GM12878 (cell line): ENCODE measurements at regions not wholly inside any gene's neighbourhood (a gene's known extent, or its start where the extent isn't known, plus 50 kb on each side); places are given as distances from the start of the nearest gene placed in this dataset.

Source experiments
- CTCF ChIP-seq, 3 experiments: IDR thresholded peaks in 2 of 3; conservative IDR thresholded peaks in 1 of 3; 2 replicates each; pipeline ENCODE4 v1.5.1; 2011; ENCODE audit warnings: low read depth in 3 of 3, low read length in 3 of 3, mild to moderate bottlenecking in 3 of 3, control low read depth in 2 of 3, moderate library complexity in 2 of 3, inconsistent platforms in 1 of 3, mixed read lengths in 1 of 3; ENCODE audit not compliant: control insufficient read depth in 2 of 3, insufficient read depth in 1 of 3; ENCODE audit errors: extremely low read depth in 1 of 3
- ETV6 ChIP-seq, 2 experiments: fragments of 450-650 bp in 1 of 2; IDR thresholded peaks in 1 of 2; conservative IDR thresholded peaks in 1 of 2; 2 replicates each; pipeline ENCODE4 v1.6.1; 2014; ENCODE audit warnings: antibody characterized with exemption in 1 of 2, borderline replicate concordance in 1 of 2, low read depth in 1 of 2, mild to moderate bottlenecking in 1 of 2, moderate library complexity in 1 of 2
- SREBF2 ChIP-seq: IDR thresholded peaks from 2 replicates; pipeline ENCODE4 v1.6.1; 2012; ENCODE audit warnings: mild to moderate bottlenecking, low read length
- TF ChIP-seq, protein P1 (sequence below): fragments of 450-650 bp; conservative IDR thresholded peaks from 2 replicates; pipeline ENCODE4 v1.6.1; 2017; ENCODE audit warnings: mild to moderate bottlenecking, moderate library complexity

DNA sequence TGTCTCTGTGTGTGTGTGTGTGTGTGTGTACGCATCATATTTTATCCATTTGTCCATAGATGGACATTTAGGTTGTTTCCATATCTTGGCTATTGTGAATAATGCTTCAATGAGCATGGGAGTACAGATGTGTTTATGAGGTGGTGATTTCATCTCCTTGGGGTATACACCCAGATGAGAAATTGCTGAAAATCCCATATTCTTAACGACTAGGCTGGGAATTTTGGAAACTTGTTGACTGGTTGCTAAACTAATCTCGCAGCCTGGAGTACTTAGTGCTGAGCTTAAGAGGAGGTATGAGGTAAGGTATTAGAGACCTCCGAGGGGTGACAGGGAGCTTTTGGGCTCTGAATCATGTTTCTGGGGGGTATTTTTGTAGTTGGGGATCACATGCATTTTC is 66.0 kb upstream of the SPRED2 start:
- TF ChIP-seq ETV6 (conservative IDR thresholded peaks at IDR 0.05 in 1 of 2, IDR thresholded peaks at IDR 0.05 in 1 of 2; ENCODE audit: borderline replicate concordance in 1 of 2, low read depth in 1 of 2) (no peak), SREBF2 (no peak), CTCF (IDR thresholded peaks at IDR 0.05 in 2 of 3, conservative IDR thresholded peaks at IDR 0.05 in 1 of 3; ENCODE audit: control insufficient read depth in 2 of 3, extremely low read depth in 1 of 3, insufficient read depth in 1 of 3, low read depth in 3 of 3, low read length in 3 of 3) (no peak)
- TF ChIP-seq, protein P1, sequence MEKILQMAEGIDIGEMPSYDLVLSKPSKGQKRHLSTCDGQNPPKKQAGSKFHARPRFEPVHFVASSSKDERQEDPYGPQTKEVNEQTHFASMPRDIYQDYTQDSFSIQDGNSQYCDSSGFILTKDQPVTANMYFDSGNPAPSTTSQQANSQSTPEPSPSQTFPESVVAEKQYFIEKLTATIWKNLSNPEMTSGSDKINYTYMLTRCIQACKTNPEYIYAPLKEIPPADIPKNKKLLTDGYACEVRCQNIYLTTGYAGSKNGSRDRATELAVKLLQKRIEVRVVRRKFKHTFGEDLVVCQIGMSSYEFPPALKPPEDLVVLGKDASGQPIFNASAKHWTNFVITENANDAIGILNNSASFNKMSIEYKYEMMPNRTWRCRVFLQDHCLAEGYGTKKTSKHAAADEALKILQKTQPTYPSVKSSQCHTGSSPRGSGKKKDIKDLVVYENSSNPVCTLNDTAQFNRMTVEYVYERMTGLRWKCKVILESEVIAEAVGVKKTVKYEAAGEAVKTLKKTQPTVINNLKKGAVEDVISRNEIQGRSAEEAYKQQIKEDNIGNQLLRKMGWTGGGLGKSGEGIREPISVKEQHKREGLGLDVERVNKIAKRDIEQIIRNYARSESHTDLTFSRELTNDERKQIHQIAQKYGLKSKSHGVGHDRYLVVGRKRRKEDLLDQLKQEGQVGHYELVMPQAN, result no peak
